SK-N-SH treated with all-trans-retinoic acid at 6 μM for 48 hours (cell line): ENCODE measurements at regions not wholly inside any gene's neighbourhood (a gene's known extent, or its start where the extent isn't known, plus 50 kb on each side); places are given as distances from the start of the nearest gene placed in this dataset.

Source experiments
- ATAC-seq: fragments of 200-7000 bp; cut with Tn5 transposase; 3 replicates; pipeline ENCODE4 v1.9.1; 2020; ENCODE audit warnings: mild to moderate bottlenecking, moderate library complexity
- ARNTL ChIP-seq: fragments of 450-650 bp; formaldehyde crosslinking; IDR thresholded peaks from 2 replicates; pipeline ENCODE4 v1.5.0; 2020; ENCODE audit warnings: low read depth, mild to moderate bottlenecking, moderate library complexity, borderline replicate concordance
- BACH2 ChIP-seq: fragments of 250-450 bp; sonication (Bioruptor Pico); IDR thresholded peaks from 2 replicates; pipeline ENCODE4 v1.9.0; 2021; ENCODE audit warnings: mild to moderate bottlenecking, borderline replicate concordance
- CREB5 ChIP-seq: fragments of 250-450 bp; sonication (Bioruptor Pico); IDR thresholded peaks from 2 replicates; pipeline ENCODE4 v1.5.1; 2020; ENCODE audit warnings: low read depth, mild to moderate bottlenecking, moderate library complexity
- CSDC2 ChIP-seq: fragments of 250-450 bp; sonication (Bioruptor Pico); IDR thresholded peaks from 2 replicates; pipeline ENCODE4 v1.5.0; 2020; ENCODE audit warnings: mild to moderate bottlenecking, moderate library complexity
- CSRNP3 ChIP-seq: fragments of 250-450 bp; sonication (Bioruptor Pico); IDR thresholded peaks from 2 replicates; pipeline ENCODE4 v1.5.1; 2021; ENCODE audit warnings: mild to moderate bottlenecking, moderate library complexity
- GLIS3 ChIP-seq: fragments of 250-450 bp; sonication (Bioruptor Pico); IDR thresholded peaks from 2 replicates; pipeline ENCODE4 v1.5.0; 2020; ENCODE audit warnings: mild to moderate bottlenecking, moderate library complexity
- ISL1 ChIP-seq: fragments of 250-450 bp; sonication (Bioruptor Pico); IDR thresholded peaks from 2 replicates; pipeline ENCODE4 v2.1.2; 2022; ENCODE audit warnings: mild to moderate bottlenecking, moderate library complexity
- PATZ1 ChIP-seq: fragments of 250-450 bp; sonication (Bioruptor Pico); IDR thresholded peaks from 2 replicates; pipeline ENCODE4 v1.8.0; 2020; ENCODE audit warnings: mild to moderate bottlenecking, moderate library complexity, borderline replicate concordance
- POU6F1 ChIP-seq: fragments of 250-450 bp; sonication (Bioruptor Pico); IDR thresholded peaks from 2 replicates; pipeline ENCODE4 v1.8.0; 2021; ENCODE audit warnings: low read depth, mild to moderate bottlenecking, moderate library complexity, borderline replicate concordance
- PPARA ChIP-seq: fragments of 250-450 bp; sonication (Bioruptor Pico); IDR thresholded peaks from 2 replicates; pipeline ENCODE4 v1.5.0; 2020; ENCODE audit warnings: mild to moderate bottlenecking, borderline replicate concordance
- RARB ChIP-seq: fragments of 250-450 bp; sonication (Bioruptor Pico); IDR thresholded peaks from 2 replicates; pipeline ENCODE4 v1.8.0; 2021; ENCODE audit warnings: mild to moderate bottlenecking, moderate library complexity
- SNAI2 ChIP-seq: fragments of 250-450 bp; sonication (Bioruptor Pico); IDR thresholded peaks from 2 replicates; pipeline ENCODE4 v1.5.0; 2020; ENCODE audit warnings: mild to moderate bottlenecking, moderate library complexity
- TCF4 ChIP-seq: fragments of 250-450 bp; sonication (Bioruptor Pico); IDR thresholded peaks from 2 replicates; pipeline ENCODE4 v1.8.0; 2021; ENCODE audit warnings: mild to moderate bottlenecking, moderate library complexity, borderline replicate concordance
- TOX ChIP-seq: fragments of 250-450 bp; sonication (Bioruptor Pico); IDR thresholded peaks from 2 replicates; pipeline ENCODE4 v1.8.0; 2021; ENCODE audit warnings: mild to moderate bottlenecking, moderate library complexity, borderline replicate concordance
- TSHZ2 ChIP-seq: fragments of 250-450 bp; sonication (Bioruptor Pico); IDR thresholded peaks from 2 replicates; pipeline ENCODE4 v1.5.0; 2020; ENCODE audit warnings: mild to moderate bottlenecking, moderate library complexity
- ZC3H10 ChIP-seq: fragments of 250-450 bp; sonication (Bioruptor Pico); IDR thresholded peaks from 2 replicates; pipeline ENCODE4 v1.5.1; 2021; ENCODE audit warnings: mild to moderate bottlenecking, moderate library complexity
- ZFP3 ChIP-seq: fragments of 250-450 bp; sonication (Bioruptor Pico); IDR thresholded peaks from 2 replicates; pipeline ENCODE4 v1.5.0; 2020; ENCODE audit warnings: mild to moderate bottlenecking, moderate library complexity
- ZNF70 ChIP-seq: fragments of 450-650 bp; formaldehyde crosslinking; IDR thresholded peaks from 2 replicates; pipeline ENCODE4 v1.5.0; 2020; ENCODE audit warnings: mild to moderate bottlenecking, moderate library complexity
- ZNF8 ChIP-seq: fragments of 450-650 bp; formaldehyde crosslinking; IDR thresholded peaks from 2 replicates; pipeline ENCODE4 v1.5.0; 2020; ENCODE audit warnings: mild to moderate bottlenecking, moderate library complexity

- ATAC-seq, result no peak; the same call in 2 of the 3 replicates
- no peak for TF ChIP-seq ZNF70 (CRISPR knock-in tag)
- no peak for TF ChIP-seq ISL1
- TF ChIP-seq GLIS3, result no peak
- TF ChIP-seq ARNTL, result no peak
- no peak for TF ChIP-seq ZC3H10
- no peak for TF ChIP-seq RARB (CRISPR knock-in tag)
- TF ChIP-seq CREB5 (CRISPR knock-in tag), result no peak
- TF ChIP-seq POU6F1 (CRISPR knock-in tag), result no peak
- no peak for TF ChIP-seq SNAI2
- no peak for TF ChIP-seq CSDC2 (CRISPR knock-in tag)
- no peak for TF ChIP-seq ZFP3 (CRISPR knock-in tag)
- TF ChIP-seq TCF4 (CRISPR knock-in tag), result no peak
- no peak for TF ChIP-seq PATZ1 (CRISPR knock-in tag)
- no peak for TF ChIP-seq ZNF8 (CRISPR knock-in tag)
- TF ChIP-seq CSRNP3 (CRISPR knock-in tag), result no peak
- no peak for TF ChIP-seq PPARA (CRISPR knock-in tag)
- no peak for TF ChIP-seq TSHZ2 (CRISPR knock-in tag)
- TF ChIP-seq TOX (CRISPR knock-in tag), result no peak
- TF ChIP-seq, all 23 proteins: peak for 0
Observed at GRCh38 chr11:32172041-32172847, 81.4 kb downstream of the RCN1 start.

- TF ChIP-seq SNAI2 (no peak), ARNTL (no peak), BACH2 (CRISPR knock-in tag) (no peak), CREB5 (CRISPR knock-in tag) (no peak), ZC3H10 (no peak)
- ATAC-seq, result peak; percentile 90
Observed at GRCh38 chr11:32172848-32173834, 82.3 kb downstream of the RCN1 start.
